GM12875 (cell line): ENCODE measurements at regions not wholly inside any gene's neighbourhood (a gene's known extent, or its start where the extent isn't known, plus 50 kb on each side); places are given as distances from the start of the nearest gene placed in this dataset.

ENCODE experiments used
- H3K4me3 ChIP-seq: one replicate; pipeline ENCODE4 v1.5.1; 2011; ENCODE audit warnings: low read depth, low read length, control low read depth
- CTCF ChIP-seq: IDR thresholded peaks from 2 replicates; pipeline ENCODE4 v1.5.1; 2011; ENCODE audit warnings: low read depth, mild to moderate bottlenecking, control low read depth, inconsistent platforms, low read length, moderate library complexity, borderline replicate concordance; ENCODE audit not compliant: insufficient read depth

DNA sequence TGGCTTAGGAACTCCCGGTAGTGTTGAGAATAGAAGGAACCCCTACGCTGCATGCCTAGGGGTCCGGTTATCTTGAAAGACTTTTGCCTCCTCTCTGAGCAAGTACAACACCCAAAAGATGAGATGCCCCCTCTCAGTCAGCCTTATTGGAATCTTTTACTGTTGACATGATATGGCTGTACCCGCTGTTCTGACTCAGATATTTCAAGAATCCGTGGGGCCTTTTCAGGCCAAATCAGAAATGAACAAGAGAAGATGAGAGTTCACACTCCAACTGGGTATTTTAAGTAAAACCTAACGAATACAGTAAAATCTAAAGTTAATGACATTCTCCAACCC, 164.2 kb downstream of the PPIAL4G start:
- H3K4me3 ChIP-seq, result peak overlapping the region; percentile 38
- TF ChIP-seq CTCF, result no peak

DNA sequence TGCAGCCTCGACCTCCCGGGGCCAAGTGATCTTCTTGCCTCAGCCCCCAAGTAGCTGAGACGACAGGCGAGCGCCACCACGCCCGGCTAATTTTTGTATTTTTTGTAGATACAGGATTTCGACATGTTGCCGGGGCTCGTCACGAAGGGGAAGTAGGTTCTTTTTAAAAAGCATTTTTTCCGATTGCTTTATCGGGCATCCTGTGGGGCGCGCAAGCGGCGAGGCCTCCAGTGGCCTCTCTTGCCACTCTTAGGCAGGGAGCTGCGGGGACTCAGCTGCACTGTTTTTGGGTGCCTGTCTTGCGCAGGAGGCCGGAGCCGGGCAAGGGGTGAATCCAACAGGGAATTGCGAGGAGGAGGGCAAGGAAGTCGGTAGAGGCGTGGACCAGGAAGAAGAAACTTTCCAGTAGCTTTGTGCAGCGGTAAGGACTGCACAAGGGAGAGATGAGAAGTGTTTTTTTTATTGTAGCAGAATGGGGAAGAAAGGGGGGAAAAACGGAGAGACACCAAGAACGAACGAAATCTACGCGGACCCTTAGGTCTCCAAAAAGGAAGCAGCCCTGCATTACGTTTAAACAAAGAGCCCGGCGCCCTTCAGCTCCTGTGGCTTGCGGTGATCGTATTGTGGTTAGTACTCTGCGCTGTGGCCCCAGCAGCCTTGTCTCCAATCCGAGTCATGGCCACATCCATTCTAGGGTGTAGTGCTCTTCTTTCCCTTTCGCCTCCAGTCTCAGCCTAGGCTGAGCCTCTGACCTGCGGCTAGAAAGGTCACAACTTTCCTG, 164.8 kb downstream of the PPIAL4G start:
- H3K4me3 ChIP-seq, result peak overlapping the region; percentile 38
- no peak for TF ChIP-seq CTCF

GRCh38 chr1:148317288-148317985, 165.4 kb upstream of the NBPF11 start:
- no peak overlapping the region for H3K4me3 ChIP-seq

DNA sequence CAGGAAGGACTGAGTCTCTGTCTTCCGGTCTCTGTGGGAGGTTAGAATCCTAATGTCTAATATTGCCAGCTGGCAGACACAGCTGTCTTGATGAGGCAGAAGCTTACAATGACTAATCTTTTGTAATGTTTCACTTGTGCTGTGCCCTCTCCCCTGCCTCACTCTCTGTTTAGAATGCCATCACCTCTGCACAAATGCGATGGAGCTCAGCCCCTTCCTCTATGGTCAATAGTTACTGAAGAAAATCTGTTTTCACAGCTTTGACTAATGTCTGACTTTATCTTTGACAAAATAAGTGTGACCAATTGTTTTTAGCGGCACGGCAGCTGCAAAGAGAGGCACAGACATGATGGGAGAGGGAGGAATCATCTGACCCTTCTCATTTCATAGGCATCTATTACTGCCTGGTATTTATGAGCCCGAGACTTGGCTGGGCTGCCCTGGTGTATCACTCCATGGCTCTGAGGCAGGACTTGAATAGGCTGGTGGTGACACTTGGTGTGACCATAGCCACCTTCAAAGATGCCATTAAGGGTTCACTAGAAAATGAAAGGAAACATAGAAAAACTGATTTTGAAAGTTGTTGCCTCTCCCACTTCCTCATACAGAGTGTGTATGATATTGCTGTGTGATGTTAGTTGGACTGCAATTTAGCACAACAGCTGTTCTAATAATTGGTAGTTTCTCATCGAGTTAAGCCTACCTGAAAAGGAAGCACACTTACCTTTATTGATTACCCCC, 163.2 kb upstream of the NBPF11 start:
- H3K4me3 ChIP-seq, result no peak overlapping the region

More at GRCh38 chr1:148317288-148317985, 165.4 kb upstream of the NBPF11 start:
- no peak for TF ChIP-seq CTCF

DNA sequence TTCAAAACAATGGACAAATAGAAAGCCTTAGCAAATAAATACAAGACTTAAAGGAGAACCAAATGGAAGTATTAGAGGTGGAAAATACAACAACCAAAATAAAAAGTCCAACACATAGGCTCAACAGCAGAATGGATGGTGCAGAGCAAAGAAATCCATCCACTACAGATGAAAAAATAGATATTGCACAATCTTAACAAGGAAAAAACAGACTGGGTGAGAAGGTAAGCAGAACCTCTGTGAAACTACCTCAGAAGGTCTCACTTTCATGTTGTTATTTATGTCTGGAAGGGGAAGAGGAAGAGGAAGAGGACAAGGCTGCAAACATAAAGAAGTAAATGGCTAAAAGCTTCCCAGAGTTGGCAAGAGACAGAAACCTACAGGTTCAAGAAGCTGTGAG, 158.7 kb upstream of the NBPF11 start:
- no peak for TF ChIP-seq CTCF
- H3K4me3 ChIP-seq, result no peak overlapping the region

More for the DNA sequence above, 163.2 kb upstream of the NBPF11 start:
- TF ChIP-seq CTCF, result no peak

GRCh38 chr1:148309940-148310500, 157.9 kb upstream of the NBPF11 start:
- H3K4me3 ChIP-seq, result no peak overlapping the region
- TF ChIP-seq CTCF, result no peak
